ENCODE measurements at regions not wholly inside any gene's neighbourhood (a gene's known extent, or its start where the extent isn't known, plus 50 kb on each side); places are given as distances from the start of the nearest gene placed in this dataset.
"Not testable (repeated sequence)": the region's sequence is repeated elsewhere in the genome, so short reads cannot be mapped to it uniquely, and the experiment has no call there.

DNA sequence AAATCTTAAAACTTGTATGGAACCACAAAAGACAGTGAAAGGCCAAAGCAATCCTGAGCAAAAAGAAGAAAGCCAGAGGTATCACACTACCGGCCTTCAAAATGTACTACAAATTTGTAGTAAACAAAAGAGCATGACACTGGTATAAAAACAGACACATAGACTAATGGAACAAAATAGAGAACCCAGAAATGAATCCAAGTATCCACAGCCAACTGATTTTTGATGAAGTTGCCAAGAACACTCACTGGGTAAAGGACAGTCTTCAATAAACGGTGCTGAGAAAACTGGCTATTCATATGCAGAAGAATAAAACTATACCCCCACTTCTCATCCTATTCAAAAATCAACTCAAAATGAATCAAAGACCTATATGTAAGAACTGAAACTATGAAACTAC is 390.1 kb downstream of the PRELID2 start:
- no peak for TF ChIP-seq SPI1 (IDR thresholded peaks at IDR 0.05; ENCODE audit: borderline replicate concordance, low read depth)
- no peak for TF ChIP-seq GABPA (IDR thresholded peaks at IDR 0.05; ENCODE audit: low read depth)
- no peak for DNase-seq (ENCODE audit: low read depth in 1 of 2, low spot score in 1 of 2)
- H3K27ac ChIP-seq (replicated peaks) = no peak overlapping the region
- no peaks in the 10 kb centered on the region for H3K27me3 ChIP-seq (ENCODE audit: insufficient read depth, poor library complexity, severe bottlenecking)
- no peak overlapping the region for H3K4me3 ChIP-seq (replicated peaks; ENCODE audit: insufficient read depth, low read length)

DNA sequence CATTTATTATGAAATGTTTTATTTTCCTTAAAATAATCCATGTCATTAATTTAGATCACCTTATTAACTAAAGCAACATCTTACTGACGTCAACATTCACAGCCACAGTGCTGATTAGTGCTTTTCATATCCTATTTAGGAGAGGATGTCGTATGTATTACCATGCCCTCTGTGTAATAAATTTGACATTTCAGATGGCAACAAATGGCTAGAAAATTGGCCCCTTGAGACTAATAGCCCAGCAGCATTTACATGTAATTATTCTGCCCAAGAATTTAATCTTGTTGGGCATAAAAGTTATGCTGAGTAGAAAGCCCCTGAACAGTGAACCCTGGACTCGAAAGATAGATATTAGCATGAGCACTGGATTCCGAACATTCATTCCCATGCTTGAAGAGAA is 391.2 kb downstream of the PRELID2 start:
- Histone ChIP-seq H3K27ac (replicated peaks) (no peak overlapping the region), H3K27me3 (ENCODE audit: insufficient read depth, poor library complexity, severe bottlenecking) (no peaks in the 10 kb centered on the region), H3K4me3 (replicated peaks; ENCODE audit: insufficient read depth, low read length) (no peak overlapping the region)
- TF ChIP-seq SPI1 (IDR thresholded peaks at IDR 0.05; ENCODE audit: borderline replicate concordance, low read depth) (no peak), POLR2AphosphoS5 (IDR thresholded peaks at IDR 0.05; ENCODE audit: low read depth) (no peak), GABPA (IDR thresholded peaks at IDR 0.05; ENCODE audit: low read depth) (no peak), CTCF (IDR thresholded peaks at IDR 0.05; ENCODE audit: insufficient read depth, low read length) (no peak)
- TF ChIP-seq, protein P1, sequence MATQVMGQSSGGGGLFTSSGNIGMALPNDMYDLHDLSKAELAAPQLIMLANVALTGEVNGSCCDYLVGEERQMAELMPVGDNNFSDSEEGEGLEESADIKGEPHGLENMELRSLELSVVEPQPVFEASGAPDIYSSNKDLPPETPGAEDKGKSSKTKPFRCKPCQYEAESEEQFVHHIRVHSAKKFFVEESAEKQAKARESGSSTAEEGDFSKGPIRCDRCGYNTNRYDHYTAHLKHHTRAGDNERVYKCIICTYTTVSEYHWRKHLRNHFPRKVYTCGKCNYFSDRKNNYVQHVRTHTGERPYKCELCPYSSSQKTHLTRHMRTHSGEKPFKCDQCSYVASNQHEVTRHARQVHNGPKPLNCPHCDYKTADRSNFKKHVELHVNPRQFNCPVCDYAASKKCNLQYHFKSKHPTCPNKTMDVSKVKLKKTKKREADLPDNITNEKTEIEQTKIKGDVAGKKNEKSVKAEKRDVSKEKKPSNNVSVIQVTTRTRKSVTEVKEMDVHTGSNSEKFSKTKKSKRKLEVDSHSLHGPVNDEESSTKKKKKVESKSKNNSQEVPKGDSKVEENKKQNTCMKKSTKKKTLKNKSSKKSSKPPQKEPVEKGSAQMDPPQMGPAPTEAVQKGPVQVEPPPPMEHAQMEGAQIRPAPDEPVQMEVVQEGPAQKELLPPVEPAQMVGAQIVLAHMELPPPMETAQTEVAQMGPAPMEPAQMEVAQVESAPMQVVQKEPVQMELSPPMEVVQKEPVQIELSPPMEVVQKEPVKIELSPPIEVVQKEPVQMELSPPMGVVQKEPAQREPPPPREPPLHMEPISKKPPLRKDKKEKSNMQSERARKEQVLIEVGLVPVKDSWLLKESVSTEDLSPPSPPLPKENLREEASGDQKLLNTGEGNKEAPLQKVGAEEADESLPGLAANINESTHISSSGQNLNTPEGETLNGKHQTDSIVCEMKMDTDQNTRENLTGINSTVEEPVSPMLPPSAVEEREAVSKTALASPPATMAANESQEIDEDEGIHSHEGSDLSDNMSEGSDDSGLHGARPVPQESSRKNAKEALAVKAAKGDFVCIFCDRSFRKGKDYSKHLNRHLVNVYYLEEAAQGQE (IDR thresholded peaks at IDR 0.05; ENCODE audit: insufficient replicate concordance, low read depth) = no peak
- no peak for DNase-seq (ENCODE audit: low read depth in 1 of 2, low spot score in 1 of 2)

GRCh38 chr5:145443366-145443765 is 391.8 kb downstream of the PRELID2 start:
- DNase-seq (ENCODE audit: low read depth in 1 of 2, low spot score in 1 of 2) = no peak
- TF ChIP-seq, protein P1 (IDR thresholded peaks at IDR 0.05; ENCODE audit: insufficient replicate concordance, low read depth) = no peak
- no peak for TF ChIP-seq CTCF (IDR thresholded peaks at IDR 0.05; ENCODE audit: insufficient read depth, low read length)
- no peak for TF ChIP-seq POLR2AphosphoS5 (IDR thresholded peaks at IDR 0.05; ENCODE audit: low read depth)
- no peak for TF ChIP-seq GABPA (IDR thresholded peaks at IDR 0.05; ENCODE audit: low read depth)
- no peak for TF ChIP-seq SPI1 (IDR thresholded peaks at IDR 0.05; ENCODE audit: borderline replicate concordance, low read depth)
- Histone ChIP-seq H3K27ac (replicated peaks) (no peak overlapping the region), H3K27me3 (ENCODE audit: insufficient read depth, poor library complexity, severe bottlenecking) (no peaks in the 10 kb centered on the region), H3K4me3 (replicated peaks; ENCODE audit: insufficient read depth, low read length) (no peak overlapping the region)

DNA sequence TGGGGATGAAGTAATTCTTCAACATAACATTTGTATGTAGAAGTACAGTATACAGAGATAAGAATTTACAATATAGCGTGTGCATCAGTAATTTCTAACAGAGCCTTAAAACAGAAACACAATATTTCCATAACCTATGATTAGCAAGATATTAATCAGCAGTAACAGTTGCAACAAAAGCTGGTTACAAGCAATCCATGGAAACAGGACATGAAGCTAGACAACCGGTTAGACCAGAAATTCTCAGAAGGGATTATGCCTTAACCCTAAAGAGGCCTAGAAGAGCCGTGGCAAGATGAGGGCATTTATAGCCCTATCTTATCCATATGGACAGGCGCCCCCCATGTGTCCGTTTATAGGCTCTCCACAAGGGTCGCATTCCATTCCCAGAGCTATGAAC is 392.5 kb downstream of the PRELID2 start:
- not testable (repeated sequence) for H3K4me3 ChIP-seq (replicated peaks; ENCODE audit: insufficient read depth, low read length); DNase-seq (ENCODE audit: low read depth in 1 of 2, low spot score in 1 of 2); H3K27me3 ChIP-seq (ENCODE audit: insufficient read depth, poor library complexity, severe bottlenecking)

GRCh38 chr5:145441228-145441627 is 393.9 kb downstream of the PRELID2 start:
- no peak overlapping the region for H3K27ac ChIP-seq (replicated peaks)
- TF ChIP-seq, protein P1 (IDR thresholded peaks at IDR 0.05; ENCODE audit: insufficient replicate concordance, low read depth) = no peak
- no peak for TF ChIP-seq CTCF (IDR thresholded peaks at IDR 0.05; ENCODE audit: insufficient read depth, low read length)
- no peak for DNase-seq (ENCODE audit: low read depth in 1 of 2, low spot score in 1 of 2)
- no peak overlapping the region for H3K4me3 ChIP-seq (replicated peaks; ENCODE audit: insufficient read depth, low read length)
- H3K27me3 ChIP-seq (ENCODE audit: insufficient read depth, poor library complexity, severe bottlenecking) = no peaks in the 10 kb centered on the region

More for the DNA sequence above, 392.5 kb downstream of the PRELID2 start:
- H3K27ac ChIP-seq (replicated peaks) = not testable (repeated sequence)
